ENCODE measurements at regions not wholly inside any gene's neighbourhood (a gene's known extent, or its start where the extent isn't known, plus 50 kb on each side); places are given as distances from the start of the nearest gene placed in this dataset.
A peak's percentile ranks its signal among the peaks of the same experiment; 100 is the strongest.
"Not testable (repeated sequence)": the region's sequence is repeated elsewhere in the genome, so short reads cannot be mapped to it uniquely, and the experiment has no call there.

GRCh38 chr6:85803721-85804120 lies 161.0 kb upstream of the SYNCRIP start:
- no peak for DNase-seq

- no peak for DNase-seq
These were observed 159.5 kb upstream of the SYNCRIP start for GRCh38 chr6:85802162-85802561.

GRCh38 chr6:85798931-85799652 lies 156.4 kb upstream of the SYNCRIP start:
- DNase-seq: no peak

GRCh38 chr6:85797993-85798392 lies 155.3 kb upstream of the SYNCRIP start:
- no peak for DNase-seq

- no peak for DNase-seq
These were observed 153.3 kb upstream of the SYNCRIP start for GRCh38 chr6:85795945-85796344.

GRCh38 chr6:85792254-85792653 lies 149.6 kb upstream of the SYNCRIP start:
- DNase-seq: no peak

GRCh38 chr6:85775883-85776282 lies 133.2 kb upstream of the SYNCRIP start:
- no peak for DNase-seq

GRCh38 chr6:85772641-85773040 lies 130.0 kb upstream of the SYNCRIP start:
- no peak for DNase-seq

- no peak for DNase-seq
These were observed 129.3 kb upstream of the SYNCRIP start for GRCh38 chr6:85771925-85772430.

- no peak for DNase-seq
These were observed 128.8 kb upstream of the SYNCRIP start for GRCh38 chr6:85771455-85771854.

- peak; percentile 11 for DNase-seq
These were observed 122.2 kb upstream of the SYNCRIP start for GRCh38 chr6:85764844-85765243.

- DNase-seq: peak; percentile 13
These were observed 114.3 kb upstream of the SYNCRIP start for GRCh38 chr6:85756982-85757381.

- DNase-seq: no peak
These were observed 112.2 kb upstream of the SYNCRIP start for GRCh38 chr6:85754894-85755293.

- no peak for DNase-seq
These were observed 109.9 kb upstream of the SYNCRIP start for GRCh38 chr6:85752602-85753001.

- no peak for DNase-seq
These were observed 108.8 kb upstream of the SYNCRIP start for GRCh38 chr6:85751374-85752055.

GRCh38 chr6:85750146-85750545 lies 107.5 kb upstream of the SYNCRIP start:
- not testable (repeated sequence) for DNase-seq

GRCh38 chr6:85749236-85749635 lies 106.5 kb upstream of the SYNCRIP start:
- DNase-seq: no peak

GRCh38 chr6:85747666-85748065 lies 105.0 kb upstream of the SYNCRIP start:
- DNase-seq: no peak

GRCh38 chr6:85747093-85747492 lies 104.4 kb upstream of the SYNCRIP start:
- DNase-seq: no peak

- DNase-seq: no peak
These were observed 101.8 kb upstream of the SYNCRIP start for GRCh38 chr6:85744433-85744970.

- no peak for DNase-seq
These were observed 83.5 kb upstream of the SYNCRIP start for GRCh38 chr6:85726206-85726605.

- DNase-seq: no peak
These were observed 73.1 kb upstream of the SYNCRIP start for GRCh38 chr6:85715797-85716196.

GRCh38 chr6:85714893-85715530 lies 72.3 kb upstream of the SYNCRIP start:
- DNase-seq: no peak

GRCh38 chr6:85712346-85712745 lies 69.7 kb upstream of the SYNCRIP start:
- DNase-seq: no peak

Measured in fibroblast of upper back skin (primary cell).